IMR-90 (cell line): ENCODE measurements at regions not wholly inside any gene's neighbourhood (a gene's known extent, or its start where the extent isn't known, plus 50 kb on each side); places are given as distances from the start of the nearest gene placed in this dataset.
"Not testable (repeated sequence)": the region's sequence is repeated elsewhere in the genome, so short reads cannot be mapped to it uniquely, and the experiment has no call there.

Experiments
- ATAC-seq: fragments of 200-7000 bp; cut with Tn5 transposase; 2 replicates; pipeline ENCODE4 v1.9.1; 2020; ENCODE audit warnings: low read depth, mild to moderate bottlenecking, moderate library complexity
- BruUV-seq: library from RNA; stranded (reverse); fragments of 400-500 nt; replicated peaks from 2 replicates; lab custom pipeline; 2021; lab: Mats Ljungman, UMichigan
- CTCF ChIA-PET: fragments of 300-600 bp; formaldehyde crosslinking; extraction: SDS; loops from one replicate; lab custom pipeline; 2021; ENCODE audit warnings: antibody characterized with exemption; lab: Yijun Ruan, JAX
- POLR2A ChIA-PET: fragments of 300-600 bp; sonication (Branson Sonifier 250); formaldehyde crosslinking; loops from one replicate; lab custom pipeline; 2022; ENCODE audit warnings: antibody characterized with exemption; ENCODE audit not compliant: unreplicated experiment; lab: Charles Lee
- DNase-seq: peaks from one replicate; pipeline ENCODE4 v3.0.0; 2013
- H2AFZ ChIP-seq: replicated peaks from 2 replicates; pipeline ENCODE3; 2013; ENCODE audit warnings: low read length, mild to moderate bottlenecking; ENCODE audit not compliant: poor library complexity
- H2AK5ac ChIP-seq: 2 replicates; pipeline ENCODE4 v1.6.1; 2013; ENCODE audit warnings: low read depth, low read length, inconsistent platforms
- H2AK9ac ChIP-seq: replicated peaks from 2 replicates; pipeline ENCODE3; 2013; ENCODE audit warnings: mild to moderate bottlenecking, low read depth, low read length, moderate library complexity; ENCODE audit not compliant: poor library complexity
- H2BK120ac ChIP-seq: 2 replicates; pipeline ENCODE4 v1.6.1; 2013; ENCODE audit warnings: low read depth, low read length, inconsistent platforms
- H2BK15ac ChIP-seq: 3 replicates; pipeline ENCODE4 v1.6.1; 2013; ENCODE audit warnings: low read depth, low read length, inconsistent platforms
- H2BK20ac ChIP-seq: 2 replicates; pipeline ENCODE4 v1.6.1; 2013; ENCODE audit warnings: low read depth, mild to moderate bottlenecking, inconsistent platforms, low read length, moderate library complexity
- H2BK5ac ChIP-seq: 2 replicates; pipeline ENCODE4 v1.6.1; 2013; ENCODE audit warnings: mild to moderate bottlenecking, low read depth, low read length, inconsistent platforms; ENCODE audit not compliant: poor library complexity, severe bottlenecking
- H3K14ac ChIP-seq: replicated peaks from 2 replicates; pipeline ENCODE4 v1.6.1; 2013; ENCODE audit warnings: low read depth, low read length, inconsistent platforms
- H3K18ac ChIP-seq: 2 replicates; pipeline ENCODE4 v1.6.1; 2013; ENCODE audit warnings: low read depth, low read length, control low read depth
- H3K23ac ChIP-seq: 2 replicates; pipeline ENCODE4 v1.6.1; 2013; ENCODE audit warnings: low read depth, low read length, inconsistent platforms
- H3K27ac ChIP-seq: 2 replicates; pipeline ENCODE4 v1.5.1; 2013; ENCODE audit warnings: mild to moderate bottlenecking, control low read depth, low read length; ENCODE audit not compliant: insufficient read depth
- H3K27me3 ChIP-seq: 2 replicates; pipeline ENCODE4 v1.6.1; 2013; ENCODE audit warnings: low read length; ENCODE audit not compliant: control insufficient read depth, insufficient read depth
- H3K36me3 ChIP-seq: 2 replicates; pipeline ENCODE4 v1.6.1; 2013; ENCODE audit warnings: low read length, mixed read lengths; ENCODE audit not compliant: control insufficient read depth, insufficient read depth
- H3K4ac ChIP-seq: 2 replicates; pipeline ENCODE4 v1.6.1; 2013; ENCODE audit warnings: low read depth, low read length, inconsistent platforms
- H3K4me1 ChIP-seq: 2 replicates; pipeline ENCODE4 v1.6.1; 2013; ENCODE audit warnings: low read length, mixed read lengths; ENCODE audit not compliant: control insufficient read depth, insufficient read depth
- H3K4me2 ChIP-seq: 2 replicates; pipeline ENCODE4 v1.6.1; 2013; ENCODE audit warnings: low read depth, mild to moderate bottlenecking, control low read depth, low read length, moderate library complexity
- H3K4me3 ChIP-seq: 2 replicates; pipeline ENCODE4 v1.5.1; 2013; ENCODE audit warnings: low read depth, mild to moderate bottlenecking, control low read depth, low read length, moderate library complexity; ENCODE audit not compliant: insufficient read depth
- H3K56ac ChIP-seq: 2 replicates; pipeline ENCODE4 v1.6.1; 2013; ENCODE audit warnings: low read length, inconsistent platforms; ENCODE audit not compliant: insufficient read depth; ENCODE audit errors: extremely low read depth
- H3K79me1 ChIP-seq, 2 experiments: 2 replicates each; pipeline ENCODE4 v1.6.1; 2013; ENCODE audit warnings: low read length in 2 of 2, inconsistent platforms in 1 of 2, low read depth in 1 of 2
- H3K9ac ChIP-seq: 2 replicates; pipeline ENCODE4 v1.6.1; 2013; ENCODE audit warnings: low read depth, low read length, control low read depth
- H3K9me1 ChIP-seq: 2 replicates; pipeline ENCODE4 v1.6.1; 2013; ENCODE audit warnings: low read length, inconsistent platforms; ENCODE audit not compliant: insufficient read depth
- H3K9me3 ChIP-seq: 2 replicates; pipeline ENCODE4 v1.6.1; 2013; ENCODE audit warnings: low read length; ENCODE audit not compliant: control insufficient read depth, insufficient read depth
- H4K20me1 ChIP-seq: 2 replicates; pipeline ENCODE4 v1.6.1; 2013; ENCODE audit warnings: low read length, inconsistent platforms; ENCODE audit not compliant: insufficient read depth
- H4K5ac ChIP-seq: 2 replicates; pipeline ENCODE4 v1.6.1; 2013; ENCODE audit warnings: mild to moderate bottlenecking, low read depth, low read length, control low read depth
- H4K8ac ChIP-seq, 2 experiments: 2 replicates each; pipeline ENCODE4 v1.6.1; 2013; ENCODE audit warnings: low read depth in 2 of 2, low read length in 2 of 2, control low read depth in 1 of 2, inconsistent platforms in 1 of 2
- H4K91ac ChIP-seq: 2 replicates; pipeline ENCODE4 v1.6.1; 2013; ENCODE audit warnings: low read depth, low read length, inconsistent platforms; ENCODE audit not compliant: insufficient read depth
- WGBS, 2 experiments: methylation state at CpG; one replicate each; pipeline versions ENCODE4 v1.1.5 to v1.1.7; 2013; ENCODE audit warnings: missing lambda C conversion rate in 2 of 2; ENCODE audit not compliant: insufficient read length in 1 of 2; ENCODE audit errors: extremely low coverage in 2 of 2; 5-methylcytosine and 5-hydroxymethylcytosine counted together
- dilution Hi-C: fragments of 300-500 bp; cut with HindIII; formaldehyde crosslinking; loops from one replicate; pipeline ENCODE4 v1.14.3; 2018; ENCODE audit warnings: low sequenced_read_pairs; ENCODE audit not compliant: unreplicated experiment
- in situ Hi-C: fragments of 300-500 bp; cut with MboI; formaldehyde crosslinking; loops from 3 replicates; pipeline ENCODE4 v1.14.3; 2019; ENCODE audit warnings: low sequenced_read_pairs, inconsistent platforms, mixed read lengths
- intact Hi-C: fragments of 100-400 bp; cut with micrococcal nuclease; formaldehyde crosslinking; loops from 2 replicates; pipeline ENCODE4 v1.10.0; 2022

DNA sequence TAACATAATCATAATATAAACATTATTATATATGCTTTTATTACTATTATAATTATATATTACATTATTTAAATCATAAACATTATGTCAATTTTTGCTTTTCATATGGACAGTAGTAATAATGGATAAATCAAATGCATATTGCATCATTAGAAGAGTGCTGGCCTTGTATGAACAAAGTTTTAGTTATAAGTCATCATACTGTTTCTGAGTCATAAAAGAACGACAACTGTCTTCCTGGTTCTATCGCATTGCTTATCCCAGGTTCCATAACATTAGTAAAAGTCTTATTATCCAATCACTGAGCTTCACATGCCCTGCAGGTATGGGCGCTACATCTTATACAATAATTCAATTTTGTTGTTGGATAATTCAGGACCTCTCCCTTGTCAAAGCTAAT, 225.8 kb downstream of the SPATA31A1 start:
- H2AK9ac ChIP-seq, ATAC-seq, H3K14ac ChIP-seq, H3K4me1 ChIP-seq, BruUV-seq, H3K36me3 ChIP-seq, H3K79me1 ChIP-seq, H4K8ac ChIP-seq, H2AFZ ChIP-seq, in situ Hi-C loops, H3K9me3 ChIP-seq, H4K91ac ChIP-seq, intact Hi-C loops, H2BK20ac ChIP-seq, H4K5ac ChIP-seq, H3K23ac ChIP-seq, H2BK5ac ChIP-seq, H3K9ac ChIP-seq, H2AK5ac ChIP-seq, H3K4me2 ChIP-seq, H3K4me3 ChIP-seq, H3K4ac ChIP-seq, H2BK120ac ChIP-seq, dilution Hi-C loops, H3K9me1 ChIP-seq, H2BK15ac ChIP-seq, H4K20me1 ChIP-seq, H3K56ac ChIP-seq, H3K18ac ChIP-seq, H3K27ac ChIP-seq, H3K27me3 ChIP-seq, POLR2A ChIA-PET, DNase-seq, CTCF ChIA-PET: not testable (repeated sequence)
- no CpG with 5 or more reads among the region's 3 CpGs for WGBS, 2 experiments

DNA sequence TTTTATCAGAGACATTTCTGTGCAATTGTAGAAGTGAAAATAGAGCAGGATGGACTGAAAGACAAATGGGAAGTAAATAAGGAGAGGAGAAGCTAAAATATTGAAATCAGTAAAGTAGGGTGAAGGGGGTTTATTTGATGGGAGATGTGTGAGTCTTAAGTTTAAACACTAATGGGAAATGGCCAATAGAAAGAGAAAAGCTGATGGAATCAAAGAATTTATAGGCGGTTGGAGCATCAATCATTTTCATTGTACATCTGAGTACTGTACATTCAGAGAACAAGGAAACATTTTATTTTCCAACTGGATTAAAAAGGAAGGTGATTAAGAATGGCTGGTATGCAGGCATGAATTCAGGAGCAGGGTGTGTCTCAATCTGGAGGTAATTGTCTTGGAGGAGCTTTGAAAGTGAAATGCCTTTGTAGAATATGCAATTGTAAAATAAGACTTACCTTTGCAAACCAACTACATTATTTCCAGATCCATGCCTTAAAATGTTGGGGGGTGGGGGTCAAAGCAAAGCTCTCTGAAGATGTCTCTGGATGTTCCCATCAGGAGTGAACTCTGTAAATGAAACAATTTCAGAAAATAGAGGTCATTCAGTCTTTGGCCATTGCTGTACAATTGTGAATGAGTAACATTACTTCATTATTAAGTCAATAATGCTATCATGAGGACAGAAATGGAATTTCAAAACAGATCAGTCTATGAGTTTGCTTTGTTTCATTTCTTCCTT, 227.4 kb downstream of the SPATA31A1 start:
- H3K23ac ChIP-seq, H2AK5ac ChIP-seq, H3K4ac ChIP-seq, H4K5ac ChIP-seq, H3K4me1 ChIP-seq, H2BK20ac ChIP-seq, dilution Hi-C loops, H2BK5ac ChIP-seq, H3K4me3 ChIP-seq, H3K27me3 ChIP-seq, H3K9ac ChIP-seq, H3K18ac ChIP-seq, H3K4me2 ChIP-seq, H2BK15ac ChIP-seq, H3K14ac ChIP-seq, H3K36me3 ChIP-seq, H3K79me1 ChIP-seq, H4K8ac ChIP-seq, H2AFZ ChIP-seq, ATAC-seq, in situ Hi-C loops, POLR2A ChIA-PET, H4K91ac ChIP-seq, H2BK120ac ChIP-seq, H4K20me1 ChIP-seq, H3K27ac ChIP-seq, H3K9me1 ChIP-seq, BruUV-seq, CTCF ChIA-PET, DNase-seq, intact Hi-C loops, H3K56ac ChIP-seq, H3K9me3 ChIP-seq, H2AK9ac ChIP-seq: not testable (repeated sequence)
- WGBS, 2 experiments, result no CpG with 5 or more reads among the region's 1 CpG
